ENCODE measurements at regions not wholly inside any gene's neighbourhood (a gene's known extent, or its start where the extent isn't known, plus 50 kb on each side); places are given as distances from the start of the nearest gene placed in this dataset.
A peak's percentile ranks its signal among the peaks of the same experiment; 100 is the strongest.

DNA sequence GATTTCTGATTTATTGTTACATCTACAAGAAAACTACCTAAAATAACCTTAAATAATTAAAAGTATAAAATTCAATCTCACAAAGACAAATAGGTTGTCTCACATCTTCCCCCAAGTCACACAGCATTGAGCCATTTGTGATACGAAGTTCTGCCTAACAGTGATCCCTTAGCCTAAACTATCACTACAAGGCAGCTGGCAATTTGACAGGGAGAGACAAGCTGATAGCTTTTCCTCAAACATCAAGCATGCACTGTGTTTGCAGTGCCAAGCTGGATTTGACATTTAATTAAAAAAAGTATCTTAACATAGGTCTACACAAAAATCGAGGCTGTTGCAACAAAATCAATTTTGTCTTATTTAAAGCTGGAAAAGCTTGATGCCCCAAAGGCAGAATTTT is 464.7 kb upstream of the TRAM1L1 start:
- ATAC-seq (ENCODE audit: low read depth) (no peak), DNase-seq (ENCODE audit: low spot score) (no peak)
- Histone ChIP-seq H3K36me3 (ENCODE audit: low read depth) (no peaks in the 10 kb centered on the region), H3K4me1 (ENCODE audit: insufficient read depth, poor library complexity, severe bottlenecking) (no peaks in the 10 kb centered on the region), H3K4me3 (ENCODE audit: severe bottlenecking) (no peak overlapping the region), H3K9me3 (ENCODE audit: severe bottlenecking) (no peaks in the 10 kb centered on the region), H3K27me3 (ENCODE audit: insufficient read depth, poor library complexity, severe bottlenecking) (no peaks in the 10 kb centered on the region), H3K27ac (ENCODE audit: poor library complexity, severe bottlenecking) (no peak overlapping the region)
- TF ChIP-seq, protein P1, sequence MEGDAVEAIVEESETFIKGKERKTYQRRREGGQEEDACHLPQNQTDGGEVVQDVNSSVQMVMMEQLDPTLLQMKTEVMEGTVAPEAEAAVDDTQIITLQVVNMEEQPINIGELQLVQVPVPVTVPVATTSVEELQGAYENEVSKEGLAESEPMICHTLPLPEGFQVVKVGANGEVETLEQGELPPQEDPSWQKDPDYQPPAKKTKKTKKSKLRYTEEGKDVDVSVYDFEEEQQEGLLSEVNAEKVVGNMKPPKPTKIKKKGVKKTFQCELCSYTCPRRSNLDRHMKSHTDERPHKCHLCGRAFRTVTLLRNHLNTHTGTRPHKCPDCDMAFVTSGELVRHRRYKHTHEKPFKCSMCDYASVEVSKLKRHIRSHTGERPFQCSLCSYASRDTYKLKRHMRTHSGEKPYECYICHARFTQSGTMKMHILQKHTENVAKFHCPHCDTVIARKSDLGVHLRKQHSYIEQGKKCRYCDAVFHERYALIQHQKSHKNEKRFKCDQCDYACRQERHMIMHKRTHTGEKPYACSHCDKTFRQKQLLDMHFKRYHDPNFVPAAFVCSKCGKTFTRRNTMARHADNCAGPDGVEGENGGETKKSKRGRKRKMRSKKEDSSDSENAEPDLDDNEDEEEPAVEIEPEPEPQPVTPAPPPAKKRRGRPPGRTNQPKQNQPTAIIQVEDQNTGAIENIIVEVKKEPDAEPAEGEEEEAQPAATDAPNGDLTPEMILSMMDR (IDR thresholded peaks at IDR 0.05; ENCODE audit: poor library complexity, severe bottlenecking) = no peak

DNA sequence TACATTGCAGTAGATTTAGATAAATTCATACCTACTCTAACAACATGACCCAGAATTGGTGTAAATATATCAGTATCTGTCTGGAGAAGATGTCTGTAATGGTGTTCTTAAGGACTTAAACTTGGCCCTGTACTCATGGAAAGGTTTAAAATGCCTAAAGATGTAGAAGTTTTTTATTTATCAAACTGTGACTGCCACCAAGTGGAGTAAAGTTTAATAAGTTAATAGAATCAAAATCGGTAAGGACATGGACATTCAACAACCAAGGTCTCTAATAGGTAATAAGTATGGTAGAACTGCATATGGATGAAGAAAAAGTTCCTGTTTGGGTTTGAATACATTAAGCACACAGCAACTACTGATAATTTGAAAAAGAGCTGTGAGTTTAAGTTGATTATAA is 474.0 kb upstream of the NDST3 start:
- H3K36me3 ChIP-seq (ENCODE audit: low read depth) = no peaks in the 10 kb centered on the region
- TF ChIP-seq, protein P1 (IDR thresholded peaks at IDR 0.05; ENCODE audit: poor library complexity, severe bottlenecking) = peak; percentile 31
- no peaks in the 10 kb centered on the region for H3K4me1 ChIP-seq (ENCODE audit: insufficient read depth, poor library complexity, severe bottlenecking)
- no peaks in the 10 kb centered on the region for H3K9me3 ChIP-seq (ENCODE audit: severe bottlenecking)
- no peaks in the 10 kb centered on the region for H3K27me3 ChIP-seq (ENCODE audit: insufficient read depth, poor library complexity, severe bottlenecking)
- H3K27ac ChIP-seq (ENCODE audit: poor library complexity, severe bottlenecking) = no peak overlapping the region
- ATAC-seq (ENCODE audit: low read depth) = no peak
- no peak for DNase-seq (ENCODE audit: low spot score)
- no peak overlapping the region for H3K4me3 ChIP-seq (ENCODE audit: severe bottlenecking)

DNA sequence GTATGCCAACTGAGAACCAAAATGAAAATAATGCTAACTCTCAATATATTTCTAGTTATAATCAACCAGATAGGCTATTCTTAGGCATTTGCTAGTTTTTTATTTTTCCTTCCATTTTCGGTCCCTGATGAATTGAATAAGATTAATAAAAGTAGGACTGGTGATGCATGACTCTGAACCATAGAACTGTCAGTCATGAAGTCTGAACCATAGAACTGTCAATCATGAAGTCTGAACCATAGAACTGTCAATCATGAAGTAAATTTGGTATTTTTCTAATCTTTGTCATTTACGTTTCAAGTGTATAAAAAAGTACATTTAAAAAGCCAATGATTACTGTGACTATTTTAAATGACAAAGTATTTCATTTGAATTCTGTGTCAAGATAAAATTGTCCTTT is 460.2 kb upstream of the NDST3 start:
- H3K27me3 ChIP-seq (ENCODE audit: insufficient read depth, poor library complexity, severe bottlenecking) = no peaks in the 10 kb centered on the region
- no peaks in the 10 kb centered on the region for H3K36me3 ChIP-seq (ENCODE audit: low read depth)
- DNase-seq (ENCODE audit: low spot score) (no peak), ATAC-seq (ENCODE audit: low read depth) (no peak)
- H3K9me3 ChIP-seq (ENCODE audit: severe bottlenecking) = no peaks in the 10 kb centered on the region
- H3K4me1 ChIP-seq (ENCODE audit: insufficient read depth, poor library complexity, severe bottlenecking) = no peaks in the 10 kb centered on the region
- TF ChIP-seq, protein P1 (IDR thresholded peaks at IDR 0.05; ENCODE audit: poor library complexity, severe bottlenecking) = no peak
- no peak overlapping the region for H3K27ac ChIP-seq (ENCODE audit: poor library complexity, severe bottlenecking)
- no peak overlapping the region for H3K4me3 ChIP-seq (ENCODE audit: severe bottlenecking)

DNA sequence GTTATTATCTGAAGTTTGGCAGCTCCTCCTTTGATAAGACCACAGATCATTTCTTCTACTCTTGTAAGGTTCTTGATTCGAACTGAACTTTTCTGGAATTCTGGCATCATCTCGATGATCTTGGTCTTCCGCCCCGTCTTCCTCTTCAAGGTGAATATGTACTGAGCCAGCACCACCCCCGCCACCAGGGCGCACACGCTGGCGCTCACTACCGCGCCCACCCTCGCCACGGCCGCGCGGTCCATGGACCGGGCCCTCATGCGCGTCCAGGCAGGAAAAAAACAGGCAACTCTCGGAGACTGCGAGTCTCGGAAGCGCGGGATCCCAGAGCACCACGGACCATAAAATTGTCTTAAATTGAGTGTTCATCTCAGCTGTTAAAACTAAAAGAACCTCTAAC is 458.4 kb upstream of the NDST3 start:
- Histone ChIP-seq H3K9me3 (ENCODE audit: severe bottlenecking) (no peaks in the 10 kb centered on the region), H3K36me3 (ENCODE audit: low read depth) (no peaks in the 10 kb centered on the region), H3K27me3 (ENCODE audit: insufficient read depth, poor library complexity, severe bottlenecking) (no peaks in the 10 kb centered on the region), H3K4me3 (ENCODE audit: severe bottlenecking) (no peak overlapping the region), H3K4me1 (ENCODE audit: insufficient read depth, poor library complexity, severe bottlenecking) (no peaks in the 10 kb centered on the region), H3K27ac (ENCODE audit: poor library complexity, severe bottlenecking) (no peak overlapping the region)
- no peak for DNase-seq (ENCODE audit: low spot score)
- no peak for ATAC-seq (ENCODE audit: low read depth)
- TF ChIP-seq, protein P1 (IDR thresholded peaks at IDR 0.05; ENCODE audit: poor library complexity, severe bottlenecking) = no peak

DNA sequence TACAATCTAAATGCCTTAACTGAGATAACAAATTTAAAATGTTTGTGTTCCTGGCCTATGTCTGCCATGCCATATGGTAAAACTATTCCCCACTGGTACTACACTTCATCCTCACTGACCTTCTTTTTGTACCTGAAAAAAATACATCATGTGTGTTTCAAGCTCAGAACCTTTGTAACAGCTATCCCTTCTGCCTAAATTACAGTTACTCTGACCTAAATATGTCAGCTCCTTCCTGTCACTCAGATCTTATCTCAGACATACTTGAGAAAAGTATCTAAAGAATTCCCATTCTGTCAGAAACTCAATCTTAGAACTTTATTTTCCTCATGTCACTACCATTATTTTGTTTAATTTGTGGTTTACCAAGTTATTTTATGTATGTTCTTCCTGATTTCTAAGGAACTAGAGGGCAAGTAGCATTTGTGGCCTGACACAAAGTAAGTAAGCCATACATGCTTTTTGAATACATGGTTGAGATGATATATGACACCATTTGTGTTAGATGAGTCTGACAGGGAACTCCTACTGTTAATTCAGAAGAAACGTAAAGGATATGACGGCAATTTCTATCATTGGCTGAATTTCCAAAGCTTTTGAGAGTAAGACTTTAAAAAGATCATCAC is 456.5 kb upstream of the NDST3 start:
- Histone ChIP-seq H3K27ac (ENCODE audit: poor library complexity, severe bottlenecking) (no peak overlapping the region), H3K9me3 (ENCODE audit: severe bottlenecking) (no peaks in the 10 kb centered on the region), H3K36me3 (ENCODE audit: low read depth) (no peaks in the 10 kb centered on the region), H3K4me3 (ENCODE audit: severe bottlenecking) (no peak overlapping the region), H3K4me1 (ENCODE audit: insufficient read depth, poor library complexity, severe bottlenecking) (no peaks in the 10 kb centered on the region), H3K27me3 (ENCODE audit: insufficient read depth, poor library complexity, severe bottlenecking) (no peaks in the 10 kb centered on the region)
- TF ChIP-seq, protein P1 (IDR thresholded peaks at IDR 0.05; ENCODE audit: poor library complexity, severe bottlenecking) = no peak
- ATAC-seq (ENCODE audit: low read depth) = no peak
- no peak for DNase-seq (ENCODE audit: low spot score)
